Peyer's patch (tissue), 4 donors: ENCODE measurements at regions not wholly inside any gene's neighbourhood (a gene's known extent, or its start where the extent isn't known, plus 50 kb on each side); places are given as distances from the start of the nearest gene placed in this dataset.

Experiments
- POLR2A ChIP-seq, 2 donors: fragments of 450-650 bp; IDR thresholded peaks; one replicate each; pipeline ENCODE4 v1.5.1; 2017; ENCODE audit warnings: antibody characterized with exemption in 2 of 2, mild to moderate bottlenecking in 2 of 2, moderate library complexity in 2 of 2
- TF ChIP-seq, protein P1 (sequence below), 6 experiments: fragments of 450-650 bp in 4 of 6; fragments of 200-600 bp in 2 of 6; sonication (generic) in 1 of 6; IDR thresholded peaks; one replicate each; pipeline ENCODE4 v1.5.1; 2017 to 2019; ENCODE audit warnings: antibody characterized with exemption in 6 of 6, mild to moderate bottlenecking in 3 of 6, moderate library complexity in 1 of 6

DNA sequence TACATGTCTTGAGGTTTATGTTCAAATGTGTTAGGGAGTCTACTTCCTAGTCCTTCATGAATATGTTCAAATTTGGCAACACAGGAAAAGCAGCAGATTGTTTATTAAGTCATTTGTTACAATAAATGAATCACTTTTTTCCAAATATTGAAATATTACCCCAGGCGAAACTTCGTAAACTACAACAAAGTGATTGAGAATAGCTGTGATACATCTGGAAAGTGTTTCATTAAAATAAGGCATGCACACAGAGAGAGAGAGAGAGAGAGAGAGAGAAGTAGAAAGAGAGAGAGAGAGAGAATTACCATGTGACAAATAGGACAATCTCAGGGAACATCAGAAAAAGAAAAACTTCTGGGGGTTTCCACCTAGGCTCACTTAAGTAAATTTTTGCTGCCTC is 363.1 kb upstream of the PTCHD4 start:
- TF ChIP-seq POLR2A (IDR thresholded peaks at IDR 0.05) = no peak
- TF ChIP-seq, protein P1, sequence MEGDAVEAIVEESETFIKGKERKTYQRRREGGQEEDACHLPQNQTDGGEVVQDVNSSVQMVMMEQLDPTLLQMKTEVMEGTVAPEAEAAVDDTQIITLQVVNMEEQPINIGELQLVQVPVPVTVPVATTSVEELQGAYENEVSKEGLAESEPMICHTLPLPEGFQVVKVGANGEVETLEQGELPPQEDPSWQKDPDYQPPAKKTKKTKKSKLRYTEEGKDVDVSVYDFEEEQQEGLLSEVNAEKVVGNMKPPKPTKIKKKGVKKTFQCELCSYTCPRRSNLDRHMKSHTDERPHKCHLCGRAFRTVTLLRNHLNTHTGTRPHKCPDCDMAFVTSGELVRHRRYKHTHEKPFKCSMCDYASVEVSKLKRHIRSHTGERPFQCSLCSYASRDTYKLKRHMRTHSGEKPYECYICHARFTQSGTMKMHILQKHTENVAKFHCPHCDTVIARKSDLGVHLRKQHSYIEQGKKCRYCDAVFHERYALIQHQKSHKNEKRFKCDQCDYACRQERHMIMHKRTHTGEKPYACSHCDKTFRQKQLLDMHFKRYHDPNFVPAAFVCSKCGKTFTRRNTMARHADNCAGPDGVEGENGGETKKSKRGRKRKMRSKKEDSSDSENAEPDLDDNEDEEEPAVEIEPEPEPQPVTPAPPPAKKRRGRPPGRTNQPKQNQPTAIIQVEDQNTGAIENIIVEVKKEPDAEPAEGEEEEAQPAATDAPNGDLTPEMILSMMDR (IDR thresholded peaks at IDR 0.05) = no peak
